Central memory CD8-positive, alpha-beta T cell (primary cell): ENCODE measurements at regions not wholly inside any gene's neighbourhood (a gene's known extent, or its start where the extent isn't known, plus 50 kb on each side); places are given as distances from the start of the nearest gene placed in this dataset.
"Not testable (repeated sequence)": the region's sequence is repeated elsewhere in the genome, so short reads cannot be mapped to it uniquely, and the experiment has no call there.

ENCODE experiments used
- ATAC-seq: fragments of 150-1000 bp; cut with Tn5 transposase; replicated peaks from 2 replicates; pipeline ENCODE4 v1.10.0; 2022; ENCODE audit warnings: mild to moderate bottlenecking, moderate FRiP score, moderate number of reproducible peaks; ENCODE audit not compliant: poor library complexity, severe bottlenecking; ENCODE audit errors: extremely low read depth
- DNase-seq, 2 donors: peaks; one replicate each; pipeline ENCODE4 v3.0.0; 2021; ENCODE audit warnings: low spot score in 2 of 2
- H3K27ac Mint-ChIP-seq: one replicate; pipeline ENCODE4 v1.8.0; 2022; ENCODE audit warnings: low read depth, mild to moderate bottlenecking, moderate library complexity, mixed read lengths
- H3K27me3 Mint-ChIP-seq: one replicate; pipeline ENCODE4 v1.8.0; 2022; ENCODE audit warnings: mixed read lengths
- H3K36me3 Mint-ChIP-seq: one replicate; pipeline ENCODE4 v1.8.0; 2022; ENCODE audit warnings: mild to moderate bottlenecking, moderate library complexity, mixed read lengths; ENCODE audit not compliant: insufficient read depth
- H3K4me1 Mint-ChIP-seq: one replicate; pipeline ENCODE4 v1.8.0; 2022; ENCODE audit warnings: mixed read lengths
- H3K4me3 Mint-ChIP-seq: one replicate; pipeline ENCODE4 v1.8.0; 2022; ENCODE audit warnings: mild to moderate bottlenecking, moderate library complexity, mixed read lengths
- H3K9me3 Mint-ChIP-seq: one replicate; pipeline ENCODE4 v1.8.0; 2022; ENCODE audit warnings: mixed read lengths

- H3K27ac Mint-ChIP-seq: no peak overlapping the region
- H3K4me3 Mint-ChIP-seq: no peak overlapping the region
- no peaks in the 10 kb centered on the region for H3K4me1 Mint-ChIP-seq
- H3K9me3 Mint-ChIP-seq: peaks cover 21% of the 10 kb centered on the region
- DNase-seq: no peak
- no peak for ATAC-seq
- no peaks in the 10 kb centered on the region for H3K36me3 Mint-ChIP-seq
- no peaks in the 10 kb centered on the region for H3K27me3 Mint-ChIP-seq
These were observed 793.7 kb upstream of the RGMB start for GRCh38 chr5:97979740-97980139.

- no peaks in the 10 kb centered on the region for H3K36me3 Mint-ChIP-seq
- H3K27me3 Mint-ChIP-seq: no peaks in the 10 kb centered on the region
- no peak overlapping the region for H3K4me3 Mint-ChIP-seq
- ATAC-seq (no peak), DNase-seq (no peak)
- no peaks in the 10 kb centered on the region for H3K4me1 Mint-ChIP-seq
- peaks cover 18% of the 10 kb centered on the region for H3K9me3 Mint-ChIP-seq
- no peak overlapping the region for H3K27ac Mint-ChIP-seq
These were observed 793.2 kb upstream of the RGMB start for GRCh38 chr5:97980291-97980690.

GRCh38 chr5:97986069-97986468 is 787.4 kb upstream of the RGMB start:
- DNase-seq (no peak), ATAC-seq (no peak)
- Mint-ChIP-seq H3K27ac (no peak overlapping the region), H3K9me3 (peaks cover 17% of the 10 kb centered on the region), H3K27me3 (no peaks in the 10 kb centered on the region), H3K4me3 (no peak overlapping the region), H3K36me3 (no peaks in the 10 kb centered on the region), H3K4me1 (no peaks in the 10 kb centered on the region)

GRCh38 chr5:97991236-97991635 is 782.2 kb upstream of the RGMB start:
- Mint-ChIP-seq H3K4me1 (no peaks in the 10 kb centered on the region), H3K36me3 (no peaks in the 10 kb centered on the region), H3K27ac (no peak overlapping the region), H3K9me3 (peaks cover 22% of the 10 kb centered on the region), H3K4me3 (no peak overlapping the region), H3K27me3 (no peaks in the 10 kb centered on the region)
- no peak for ATAC-seq
- no peak for DNase-seq

GRCh38 chr5:97998941-97999340 is 774.5 kb upstream of the RGMB start:
- no peak overlapping the region for H3K4me3 Mint-ChIP-seq
- no peak for DNase-seq
- no peaks in the 10 kb centered on the region for H3K4me1 Mint-ChIP-seq
- no peaks in the 10 kb centered on the region for H3K36me3 Mint-ChIP-seq
- peaks cover 11% of the 10 kb centered on the region for H3K9me3 Mint-ChIP-seq
- H3K27me3 Mint-ChIP-seq: no peaks in the 10 kb centered on the region
- H3K27ac Mint-ChIP-seq: no peak overlapping the region
- no peak for ATAC-seq

GRCh38 chr5:98004463-98004862 is 769.0 kb upstream of the RGMB start:
- Mint-ChIP-seq H3K27me3 (no peaks in the 10 kb centered on the region), H3K9me3 (peaks cover 14% of the 10 kb centered on the region), H3K36me3 (no peaks in the 10 kb centered on the region), H3K4me3 (peak overlapping the region; percentile 39), H3K4me1 (no peaks in the 10 kb centered on the region), H3K27ac (no peak overlapping the region)
- ATAC-seq (no peak), DNase-seq (no peak)

GRCh38 chr5:98016771-98017170 is 756.7 kb upstream of the RGMB start:
- no peak for ATAC-seq
- Mint-ChIP-seq H3K4me3 (no peak overlapping the region), H3K4me1 (no peaks in the 10 kb centered on the region), H3K27ac (no peak overlapping the region), H3K27me3 (no peaks in the 10 kb centered on the region), H3K36me3 (no peaks in the 10 kb centered on the region), H3K9me3 (peaks cover 11% of the 10 kb centered on the region)
- DNase-seq: no peak

GRCh38 chr5:98030273-98030672 is 743.2 kb upstream of the RGMB start:
- H3K4me3 Mint-ChIP-seq, H3K36me3 Mint-ChIP-seq, DNase-seq, H3K27ac Mint-ChIP-seq, ATAC-seq, H3K27me3 Mint-ChIP-seq, H3K4me1 Mint-ChIP-seq, H3K9me3 Mint-ChIP-seq: not testable (repeated sequence)

- not testable (repeated sequence) for H3K27ac Mint-ChIP-seq
These were observed 742.4 kb upstream of the RGMB start for GRCh38 chr5:98031036-98031435.

GRCh38 chr5:98031496-98031895 is 742.0 kb upstream of the RGMB start:
- no peak overlapping the region for H3K27ac Mint-ChIP-seq
- H3K9me3 Mint-ChIP-seq: peaks cover 5% of the 10 kb centered on the region
- ATAC-seq: no peak
- H3K27me3 Mint-ChIP-seq: no peaks in the 10 kb centered on the region
- no peaks in the 10 kb centered on the region for H3K4me1 Mint-ChIP-seq
- no peak for DNase-seq
- H3K36me3 Mint-ChIP-seq: no peaks in the 10 kb centered on the region
- H3K4me3 Mint-ChIP-seq: no peak overlapping the region

More at GRCh38 chr5:98031036-98031435, 742.4 kb upstream of the RGMB start:
- H3K4me1 Mint-ChIP-seq, DNase-seq, H3K4me3 Mint-ChIP-seq, H3K27me3 Mint-ChIP-seq, H3K9me3 Mint-ChIP-seq, H3K36me3 Mint-ChIP-seq, ATAC-seq: not testable (repeated sequence)

GRCh38 chr5:98031926-98032325 is 741.5 kb upstream of the RGMB start:
- H3K27ac Mint-ChIP-seq: no peak overlapping the region
- no peak overlapping the region for H3K4me3 Mint-ChIP-seq
- H3K27me3 Mint-ChIP-seq: no peaks in the 10 kb centered on the region
- DNase-seq (no peak), ATAC-seq (no peak)
- peaks cover 5% of the 10 kb centered on the region for H3K9me3 Mint-ChIP-seq
- no peaks in the 10 kb centered on the region for H3K36me3 Mint-ChIP-seq
- no peaks in the 10 kb centered on the region for H3K4me1 Mint-ChIP-seq

- H3K9me3 Mint-ChIP-seq: peaks cover 6% of the 10 kb centered on the region
- H3K27ac Mint-ChIP-seq: no peak overlapping the region
- no peak overlapping the region for H3K4me3 Mint-ChIP-seq
- H3K4me1 Mint-ChIP-seq: no peaks in the 10 kb centered on the region
- ATAC-seq: no peak
- H3K36me3 Mint-ChIP-seq: no peaks in the 10 kb centered on the region
- no peaks in the 10 kb centered on the region for H3K27me3 Mint-ChIP-seq
- no peak for DNase-seq
These were observed 731.8 kb upstream of the RGMB start for GRCh38 chr5:98041661-98042060.

- Mint-ChIP-seq H3K9me3 (peaks cover 6% of the 10 kb centered on the region), H3K4me1 (no peaks in the 10 kb centered on the region), H3K36me3 (no peaks in the 10 kb centered on the region), H3K27me3 (no peaks in the 10 kb centered on the region), H3K4me3 (no peak overlapping the region), H3K27ac (no peak overlapping the region)
- ATAC-seq: no peak
- no peak for DNase-seq
These were observed 730.9 kb upstream of the RGMB start for GRCh38 chr5:98042521-98042920.

- peaks cover 6% of the 10 kb centered on the region for H3K9me3 Mint-ChIP-seq
- no peaks in the 10 kb centered on the region for H3K27me3 Mint-ChIP-seq
- DNase-seq: no peak
- ATAC-seq: no peak
- H3K27ac Mint-ChIP-seq: no peak overlapping the region
- no peaks in the 10 kb centered on the region for H3K4me1 Mint-ChIP-seq
- no peaks in the 10 kb centered on the region for H3K36me3 Mint-ChIP-seq
- H3K4me3 Mint-ChIP-seq: no peak overlapping the region
These were observed 730.5 kb upstream of the RGMB start for GRCh38 chr5:98042961-98043360.
